IPS DF 6.9 (cell line): ENCODE measurements at regions not wholly inside any gene's neighbourhood (a gene's known extent, or its start where the extent isn't known, plus 50 kb on each side); places are given as distances from the start of the nearest gene placed in this dataset.

Experiments
- DNase-seq: peaks from one replicate; pipeline ENCODE4 v3.0.0-alpha.2; 2013; ENCODE audit warnings: low read depth, low spot score
- H3K27ac ChIP-seq: one replicate; pipeline ENCODE4 v1.5.1; 2013; ENCODE audit warnings: low read length, control low read depth
- H3K27me3 ChIP-seq: 2 replicates; pipeline ENCODE4 v1.6.1; 2013; ENCODE audit warnings: mild to moderate bottlenecking, low read length; ENCODE audit not compliant: control insufficient read depth, insufficient read depth
- H3K36me3 ChIP-seq: 2 replicates; pipeline ENCODE4 v1.6.1; 2013; ENCODE audit warnings: low read length; ENCODE audit not compliant: control insufficient read depth, insufficient read depth
- H3K4me1 ChIP-seq: 2 replicates; pipeline ENCODE4 v1.6.1; 2013; ENCODE audit warnings: low read length; ENCODE audit not compliant: control insufficient read depth, insufficient read depth
- H3K4me3 ChIP-seq: 2 replicates; pipeline ENCODE4 v1.5.1; 2013; ENCODE audit warnings: mild to moderate bottlenecking, low read length
- H3K9me3 ChIP-seq: 2 replicates; pipeline ENCODE4 v1.6.1; 2013; ENCODE audit warnings: low read length, inconsistent platforms; ENCODE audit not compliant: control insufficient read depth, insufficient read depth
- WGBS: extraction: QIAGEN DNeasy Blood & Tissue Kit; methylation state at CpG from one replicate; pipeline ENCODE4 v1.1.7; 2013; ENCODE audit warnings: mixed read lengths, missing lambda C conversion rate; ENCODE audit not compliant: insufficient read length, insufficient coverage; 5-methylcytosine and 5-hydroxymethylcytosine counted together

- no peak for DNase-seq
- WGBS, result no CpG with 5 or more reads among the region's 1 CpG
- Histone ChIP-seq H3K27me3 (no peaks in the 10 kb centered on the region), H3K4me1 (no peaks in the 10 kb centered on the region), H3K4me3 (no peak overlapping the region), H3K36me3 (no peaks in the 10 kb centered on the region), H3K9me3 (no peaks in the 10 kb centered on the region), H3K27ac (no peak overlapping the region)
Measured at GRCh38 chr18:54777118-54777791, 51.0 kb upstream of the RAB27B start.

DNA sequence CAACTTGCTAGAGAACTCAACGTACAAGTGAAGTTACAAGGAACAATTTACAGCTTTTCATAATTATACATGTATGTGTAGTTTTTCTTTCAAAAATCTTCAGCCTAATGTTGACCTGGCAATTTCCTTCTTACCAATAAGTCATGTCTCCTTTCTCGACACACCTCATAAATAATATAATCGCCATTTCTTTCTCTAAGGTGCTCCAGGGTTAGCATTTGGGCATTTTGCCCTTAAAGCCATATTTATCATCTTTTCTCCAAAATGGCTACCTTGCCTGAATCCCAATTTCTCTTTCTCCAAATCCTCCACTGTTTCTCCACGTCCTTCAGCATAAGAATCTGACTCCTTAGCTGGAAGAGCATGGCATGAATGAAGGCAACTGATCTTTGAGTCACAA, 50.3 kb upstream of the RAB27B start:
- WGBS, result 100% methylated on average over 3 of the region's 4 CpGs
- Histone ChIP-seq H3K36me3 (no peaks in the 10 kb centered on the region), H3K27me3 (no peaks in the 10 kb centered on the region), H3K27ac (no peak overlapping the region), H3K4me3 (no peak overlapping the region), H3K9me3 (no peaks in the 10 kb centered on the region), H3K4me1 (no peaks in the 10 kb centered on the region)
- no peak for DNase-seq
